Liver (tissue), 7 donors: ENCODE measurements at regions not wholly inside any gene's neighbourhood (a gene's known extent, or its start where the extent isn't known, plus 50 kb on each side); places are given as distances from the start of the nearest gene placed in this dataset.

Experiments
- DNase-seq: peaks from one replicate; pipeline ENCODE4 v3.0.0-alpha.2; 2017; ENCODE audit warnings: low spot score
- H3K27ac ChIP-seq, 2 donors: one replicate each; pipeline ENCODE4 v1.7.0; 2013; ENCODE audit warnings: inconsistent platforms in 2 of 2, low read length in 2 of 2, control low read depth in 1 of 2, low read depth in 1 of 2, mild to moderate bottlenecking in 1 of 2
- H3K27me3 ChIP-seq, 4 donors: one replicate each; pipeline versions ENCODE4 v1.6.1 to v1.7.0; 2013; ENCODE audit warnings: low read length in 3 of 4, inconsistent platforms in 1 of 4, mild to moderate bottlenecking in 1 of 4, moderate library complexity in 1 of 4; ENCODE audit not compliant: control insufficient read depth in 4 of 4, insufficient read depth in 4 of 4
- H3K36me3 ChIP-seq, 4 donors: one replicate each; pipeline versions ENCODE4 v1.6.1 to v1.7.0; 2013; ENCODE audit warnings: low read length in 3 of 4, mild to moderate bottlenecking in 3 of 4, low read depth in 1 of 4, moderate library complexity in 1 of 4; ENCODE audit not compliant: control insufficient read depth in 4 of 4, insufficient read depth in 3 of 4
- H3K4me1 ChIP-seq, 4 donors: one replicate each; pipeline versions ENCODE4 v1.6.1 to v1.7.0; 2013; ENCODE audit warnings: low read length in 3 of 4, mild to moderate bottlenecking in 3 of 4, moderate library complexity in 1 of 4; ENCODE audit not compliant: control insufficient read depth in 4 of 4, insufficient read depth in 4 of 4
- H3K4me3 ChIP-seq, 3 donors: one replicate each; pipeline versions ENCODE4 v1.6.1 to v1.7.0; 2013; ENCODE audit warnings: low read length in 3 of 3, control low read depth in 1 of 3, low read depth in 1 of 3, mild to moderate bottlenecking in 1 of 3
- H3K9ac ChIP-seq, 2 donors: one replicate each; pipeline ENCODE4 v1.7.0; 2013; ENCODE audit warnings: low read length in 2 of 2, mild to moderate bottlenecking in 2 of 2, moderate library complexity in 2 of 2, control low read depth in 1 of 2, low read depth in 1 of 2
- H3K9me3 ChIP-seq, 4 donors: one replicate each; pipeline versions ENCODE4 v1.6.1 to v1.7.0; 2013; ENCODE audit warnings: low read length in 3 of 4; ENCODE audit not compliant: control insufficient read depth in 4 of 4
- ATF3 ChIP-seq: IDR thresholded peaks from 2 replicates; pipeline ENCODE4 v1.6.1; 2016; ENCODE audit warnings: antibody characterized with exemption
- GABPA ChIP-seq, 2 donors: IDR thresholded peaks in 1 of 2; conservative IDR thresholded peaks in 1 of 2; 2 replicates each; pipeline ENCODE4 v1.6.1; 2016; ENCODE audit warnings: antibody characterized with exemption in 2 of 2, mild to moderate bottlenecking in 1 of 2, moderate library complexity in 1 of 2
- HNF4A ChIP-seq, 2 donors: conservative IDR thresholded peaks; 2 replicates each; pipeline ENCODE4 v1.6.1; 2016; ENCODE audit warnings: antibody characterized with exemption in 2 of 2, mild to moderate bottlenecking in 2 of 2
- JUND ChIP-seq, 2 donors: IDR thresholded peaks; 2 replicates each; pipeline ENCODE4 v1.6.1; 2016; ENCODE audit warnings: antibody characterized with exemption in 2 of 2
- MAX ChIP-seq: IDR thresholded peaks from 2 replicates; pipeline ENCODE4 v1.6.1; 2016; ENCODE audit warnings: antibody characterized with exemption
- NR2F2 ChIP-seq: IDR thresholded peaks from 2 replicates; pipeline ENCODE4 v1.6.1; 2016; ENCODE audit warnings: antibody characterized with exemption
- RAD21 ChIP-seq, 2 donors: IDR thresholded peaks; 2 replicates each; pipeline ENCODE4 v1.6.1; 2016; ENCODE audit warnings: antibody characterized with exemption in 2 of 2, mild to moderate bottlenecking in 2 of 2
- REST ChIP-seq: IDR thresholded peaks from 2 replicates; pipeline ENCODE4 v1.6.1; 2016; ENCODE audit warnings: antibody characterized with exemption, mild to moderate bottlenecking
- RXRA ChIP-seq, 2 donors: IDR thresholded peaks; 2 replicates each; pipeline ENCODE4 v1.6.1; 2017 to 2018; ENCODE audit warnings: antibody characterized with exemption in 2 of 2, mild to moderate bottlenecking in 1 of 2
- SP1 ChIP-seq: IDR thresholded peaks from 2 replicates; pipeline ENCODE4 v1.6.1; 2018; ENCODE audit warnings: antibody characterized with exemption, mild to moderate bottlenecking
- TAF1 ChIP-seq: conservative IDR thresholded peaks from 2 replicates; pipeline ENCODE4 v1.6.1; 2016; ENCODE audit warnings: antibody characterized with exemption, mild to moderate bottlenecking
- ZBTB33 ChIP-seq: IDR thresholded peaks from 2 replicates; pipeline ENCODE4 v1.6.1; 2016; ENCODE audit warnings: antibody characterized with exemption
- WGBS: extraction: QIAGEN DNeasy Blood & Tissue Kit; methylation state at CpG from one replicate; pipeline ENCODE4 v1.1.7; 2013; 5-methylcytosine and 5-hydroxymethylcytosine counted together
- donor health status: healthy.
- donor health status: healthy.
- donor health status: healthy.
- donor health status: healthy.

- no peak for TF ChIP-seq NR2F2
Measured at GRCh38 chr4:180152831-180153230, 2090.4 kb upstream of the TENM3 start (continued).

- Histone ChIP-seq H3K27me3 (no peaks in the 10 kb centered on the region), H3K4me3 (no peak overlapping the region), H3K36me3 (no peaks in the 10 kb centered on the region), H3K27ac (no peak overlapping the region), H3K9ac (no peak overlapping the region), H3K4me1 (no peaks in the 10 kb centered on the region), H3K9me3 (no peaks in the 10 kb centered on the region)
- 91% methylated on average over 5 of the region's 5 CpGs for WGBS
- no peak for DNase-seq
- TF ChIP-seq RXRA (IDR thresholded peaks at IDR 0.05) (no peak), MAX (no peak)
Measured at GRCh38 chr4:180153587-180153986, 2089.6 kb upstream of the TENM3 start.

GRCh38 chr4:180156684-180157083, 2086.5 kb upstream of the TENM3 start:
- H3K36me3 ChIP-seq = no peaks in the 10 kb centered on the region
- no peaks in the 10 kb centered on the region for H3K9me3 ChIP-seq
- no peak for DNase-seq
- WGBS = 95% methylated on average over 1 of the region's 1 CpG
- no peak overlapping the region for H3K27ac ChIP-seq
- no peak overlapping the region for H3K9ac ChIP-seq
- H3K4me1 ChIP-seq = no peaks in the 10 kb centered on the region
- no peaks in the 10 kb centered on the region for H3K27me3 ChIP-seq
- H3K4me3 ChIP-seq = no peak overlapping the region
- TF ChIP-seq REST = no peak
- TF ChIP-seq JUND (IDR thresholded peaks at IDR 0.05) = no peak
- TF ChIP-seq TAF1 = no peak
- TF ChIP-seq RAD21 (IDR thresholded peaks at IDR 0.05) = no peak

GRCh38 chr4:180160195-180160983, 2082.8 kb upstream of the TENM3 start:
- Histone ChIP-seq H3K4me1 (no peaks in the 10 kb centered on the region), H3K36me3 (no peaks in the 10 kb centered on the region), H3K9ac (no peak overlapping the region), H3K9me3 (no peaks in the 10 kb centered on the region), H3K27ac (no peak overlapping the region), H3K4me3 (no peak overlapping the region), H3K27me3 (no peaks in the 10 kb centered on the region)
- TF ChIP-seq ATF3 (no peak), RXRA (IDR thresholded peaks at IDR 0.05) (no peak), HNF4A (conservative IDR thresholded peaks at IDR 0.05) (no peak), SP1 (no peak), NR2F2 (no peak), ZBTB33 (no peak), RAD21 (IDR thresholded peaks at IDR 0.05) (no peak), GABPA (IDR thresholded peaks at IDR 0.05 in 1 of 2, conservative IDR thresholded peaks at IDR 0.05 in 1 of 2) (no peak), REST (no peak), JUND (IDR thresholded peaks at IDR 0.05) (no peak)
- WGBS = 35% methylated on average over 8 of the region's 8 CpGs
- no peak for DNase-seq
